Transverse colon (tissue), 4 donors: ENCODE measurements at regions not wholly inside any gene's neighbourhood (a gene's known extent, or its start where the extent isn't known, plus 50 kb on each side); places are given as distances from the start of the nearest gene placed in this dataset.

Experiments used
- DNase-seq: peaks from one replicate; pipeline ENCODE4 v3.0.0-alpha.2; 2019
- H3K27ac ChIP-seq, 4 donors: fragments of 200-600 bp; sonication (generic); 2 replicates each; pipeline ENCODE4 v1.5.1; 2016 to 2018; ENCODE audit warnings: inconsistent platforms in 4 of 4
- H3K27me3 ChIP-seq: fragments of 200-600 bp; sonication (generic); 2 replicates; pipeline ENCODE4 v1.5.1; 2017; ENCODE audit warnings: inconsistent platforms
- H3K36me3 ChIP-seq, 4 donors: fragments of 200-600 bp; sonication (generic); 2 replicates each; pipeline ENCODE4 v1.5.1; 2017 to 2019; ENCODE audit warnings: inconsistent platforms in 4 of 4
- H3K4me1 ChIP-seq, 4 donors: fragments of 200-600 bp; sonication (generic); 2 replicates each; pipeline ENCODE4 v1.5.1; 2017 to 2020; ENCODE audit warnings: inconsistent platforms in 4 of 4
- H3K4me3 ChIP-seq, 4 donors: fragments of 200-600 bp; sonication (generic); 1 replicate in 1 of 4; 2 replicates in 3 of 4; pipeline versions ENCODE4 v1.5.1 to v1.6.1; 2017 to 2019; ENCODE audit warnings: inconsistent platforms in 4 of 4
- H3K9me3 ChIP-seq, 2 donors: fragments of 200-600 bp; sonication (generic); 2 replicates each; pipeline ENCODE4 v1.5.1; 2017 to 2019; ENCODE audit warnings: inconsistent platforms in 2 of 2
- EP300 ChIP-seq: sonication (generic); formaldehyde crosslinking; IDR thresholded peaks from one replicate; pipeline ENCODE4 v1.6.1; 2017; ENCODE audit warnings: antibody characterized with exemption, low read depth
- POLR2A ChIP-seq: fragments of 450-650 bp; IDR thresholded peaks from one replicate; pipeline ENCODE4 v1.6.1; 2016; ENCODE audit warnings: antibody characterized with exemption, mild to moderate bottlenecking, moderate library complexity
- POLR2AphosphoS5 ChIP-seq, 3 donors: sonication (generic); formaldehyde crosslinking; IDR thresholded peaks; one replicate each; pipeline ENCODE4 v1.6.1; 2016; ENCODE audit warnings: antibody characterized with exemption in 3 of 3
- WGBS, 2 donors: methylation state at CpG; one replicate each; pipeline ENCODE4 v1.1.5; 2018; ENCODE audit warnings: low coverage in 1 of 2; 5-methylcytosine and 5-hydroxymethylcytosine counted together
- in situ Hi-C, 4 donors: fragments of 200-750 bp; cut with MboI; loops; one replicate each; pipeline versions ENCODE4 v1.15.0 to v1.15.1; 2017; ENCODE audit warnings: low sequenced_read_pairs in 3 of 4, low pct_ligation_motif_present in 1 of 4, low pct_unique_long_range_greater_than_20kb in 1 of 4
- intact Hi-C: fragments of 100-400 bp; cut with DNase I; formaldehyde crosslinking; loops from one replicate; pipeline ENCODE4 v1.15.1; 2023; ENCODE audit warnings: low total_unique reads
- TF ChIP-seq, protein P1 (sequence below), 5 experiments: fragments of 200-600 bp in 3 of 5; fragments of 450-650 bp in 2 of 5; sonication (generic) in 3 of 5; IDR thresholded peaks; 1 replicate in 2 of 5; 2 replicates in 3 of 5; pipeline ENCODE4 v1.5.1; 2016 to 2017; ENCODE audit warnings: antibody characterized with exemption in 5 of 5, inconsistent platforms in 3 of 5, mild to moderate bottlenecking in 2 of 5, moderate library complexity in 1 of 5

DNA sequence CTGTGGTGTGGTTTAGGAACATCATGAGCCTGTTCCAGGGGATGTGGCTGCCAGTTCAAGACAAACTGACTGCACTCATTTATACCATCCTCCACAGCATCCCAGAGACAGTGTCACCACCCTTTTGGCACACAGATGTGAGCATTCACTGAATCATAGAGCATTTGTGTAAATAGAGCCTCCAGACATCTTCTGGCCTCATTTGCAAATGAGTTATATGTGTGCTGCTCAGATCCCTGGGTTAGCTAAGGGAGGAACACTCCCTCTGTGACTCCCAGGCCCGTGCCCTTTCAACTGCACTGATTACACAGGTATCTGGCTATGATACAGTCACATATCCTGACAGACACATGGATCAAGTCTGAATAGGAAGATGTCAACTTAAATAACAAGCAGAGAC, 351.5 kb upstream of the PLD5 start:
- no peak for DNase-seq
- H3K4me3 ChIP-seq, result no peak overlapping the region
- no peaks in the 10 kb centered on the region for H3K36me3 ChIP-seq
- TF ChIP-seq, protein P1, sequence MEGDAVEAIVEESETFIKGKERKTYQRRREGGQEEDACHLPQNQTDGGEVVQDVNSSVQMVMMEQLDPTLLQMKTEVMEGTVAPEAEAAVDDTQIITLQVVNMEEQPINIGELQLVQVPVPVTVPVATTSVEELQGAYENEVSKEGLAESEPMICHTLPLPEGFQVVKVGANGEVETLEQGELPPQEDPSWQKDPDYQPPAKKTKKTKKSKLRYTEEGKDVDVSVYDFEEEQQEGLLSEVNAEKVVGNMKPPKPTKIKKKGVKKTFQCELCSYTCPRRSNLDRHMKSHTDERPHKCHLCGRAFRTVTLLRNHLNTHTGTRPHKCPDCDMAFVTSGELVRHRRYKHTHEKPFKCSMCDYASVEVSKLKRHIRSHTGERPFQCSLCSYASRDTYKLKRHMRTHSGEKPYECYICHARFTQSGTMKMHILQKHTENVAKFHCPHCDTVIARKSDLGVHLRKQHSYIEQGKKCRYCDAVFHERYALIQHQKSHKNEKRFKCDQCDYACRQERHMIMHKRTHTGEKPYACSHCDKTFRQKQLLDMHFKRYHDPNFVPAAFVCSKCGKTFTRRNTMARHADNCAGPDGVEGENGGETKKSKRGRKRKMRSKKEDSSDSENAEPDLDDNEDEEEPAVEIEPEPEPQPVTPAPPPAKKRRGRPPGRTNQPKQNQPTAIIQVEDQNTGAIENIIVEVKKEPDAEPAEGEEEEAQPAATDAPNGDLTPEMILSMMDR (IDR thresholded peaks at IDR 0.05), result no peak
- TF ChIP-seq POLR2A, result no peak
- TF ChIP-seq EP300, result no peak
- no peak for TF ChIP-seq POLR2AphosphoS5 (IDR thresholded peaks at IDR 0.05)
- no peaks in the 10 kb centered on the region for H3K27me3 ChIP-seq
- no peaks in the 10 kb centered on the region for H3K9me3 ChIP-seq
- WGBS, 2 donors, result 44 to 53% methylated on average over 1 of the region's 1 CpG
- H3K4me1 ChIP-seq, result no peaks in the 10 kb centered on the region
- no peak overlapping the region for H3K27ac ChIP-seq
- intact Hi-C loops, result no loop called here
- in situ Hi-C loops, result no loop called here

DNA sequence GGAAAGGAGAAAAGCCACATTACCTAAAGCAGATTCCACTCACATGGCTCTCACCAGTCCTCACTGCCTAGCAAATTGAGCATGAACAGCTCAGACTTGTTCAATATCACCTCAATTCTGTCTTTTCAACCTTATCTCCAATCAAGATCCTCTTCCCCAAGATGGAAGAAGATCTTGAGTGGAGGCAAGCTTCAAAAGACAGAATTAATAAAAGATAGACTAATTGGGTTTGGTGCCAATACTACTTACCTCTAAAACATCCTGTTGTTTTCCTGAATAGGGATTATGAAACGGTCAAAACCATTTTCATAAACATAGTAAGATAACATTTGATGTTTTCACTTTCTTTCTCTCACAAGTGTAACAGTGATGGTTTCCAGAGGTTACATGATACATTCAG, 349.2 kb upstream of the PLD5 start:
- Histone ChIP-seq H3K36me3 (no peaks in the 10 kb centered on the region), H3K27me3 (no peaks in the 10 kb centered on the region), H3K4me1 (no peaks in the 10 kb centered on the region), H3K4me3 (no peak overlapping the region), H3K9me3 (no peaks in the 10 kb centered on the region), H3K27ac (no peak overlapping the region)
- intact Hi-C loops (no loop called here), in situ Hi-C loops (no loop called here)
- 23 to 45% methylated on average over 1 of the region's 1 CpG for WGBS, 2 donors
- DNase-seq, result no peak
- TF ChIP-seq EP300 (no peak), POLR2AphosphoS5 (IDR thresholded peaks at IDR 0.05) (no peak), POLR2A (no peak)
- TF ChIP-seq, protein P1 (IDR thresholded peaks at IDR 0.05), result no peak

DNA sequence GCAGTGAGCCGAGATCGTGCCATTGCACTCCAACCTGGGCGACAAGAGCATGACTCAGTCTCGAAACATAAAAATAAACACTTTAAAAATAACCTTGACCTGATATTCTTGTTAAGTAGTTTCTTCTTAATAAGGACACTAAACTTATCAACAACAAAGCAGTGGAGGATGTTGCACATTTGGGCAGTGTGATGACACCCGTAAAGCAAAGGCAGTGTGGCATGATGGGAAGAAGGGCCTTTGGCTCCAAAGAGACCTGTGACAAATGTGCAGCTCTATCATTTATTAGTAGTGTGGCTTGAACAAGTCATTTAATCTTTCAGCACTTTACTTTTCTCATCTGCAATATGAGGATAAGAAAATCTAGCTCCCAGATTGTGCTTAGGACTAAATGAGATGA, 348.0 kb upstream of the PLD5 start:
- H3K4me3 ChIP-seq, result no peak overlapping the region
- DNase-seq, result no peak
- H3K36me3 ChIP-seq, result no peaks in the 10 kb centered on the region
- intact Hi-C loops, result no loop called here
- in situ Hi-C loops, result no loop called here
- no peaks in the 10 kb centered on the region for H3K9me3 ChIP-seq
- no peak for TF ChIP-seq POLR2A
- TF ChIP-seq, protein P1 (IDR thresholded peaks at IDR 0.05), result no peak
- TF ChIP-seq POLR2AphosphoS5 (IDR thresholded peaks at IDR 0.05), result no peak
- TF ChIP-seq EP300, result no peak
- H3K27ac ChIP-seq, result no peak overlapping the region
- H3K27me3 ChIP-seq, result no peaks in the 10 kb centered on the region
- WGBS, 2 donors, result 88 to 91% methylated on average over 4 to 5 of the region's 5 CpGs
- no peaks in the 10 kb centered on the region for H3K4me1 ChIP-seq

DNA sequence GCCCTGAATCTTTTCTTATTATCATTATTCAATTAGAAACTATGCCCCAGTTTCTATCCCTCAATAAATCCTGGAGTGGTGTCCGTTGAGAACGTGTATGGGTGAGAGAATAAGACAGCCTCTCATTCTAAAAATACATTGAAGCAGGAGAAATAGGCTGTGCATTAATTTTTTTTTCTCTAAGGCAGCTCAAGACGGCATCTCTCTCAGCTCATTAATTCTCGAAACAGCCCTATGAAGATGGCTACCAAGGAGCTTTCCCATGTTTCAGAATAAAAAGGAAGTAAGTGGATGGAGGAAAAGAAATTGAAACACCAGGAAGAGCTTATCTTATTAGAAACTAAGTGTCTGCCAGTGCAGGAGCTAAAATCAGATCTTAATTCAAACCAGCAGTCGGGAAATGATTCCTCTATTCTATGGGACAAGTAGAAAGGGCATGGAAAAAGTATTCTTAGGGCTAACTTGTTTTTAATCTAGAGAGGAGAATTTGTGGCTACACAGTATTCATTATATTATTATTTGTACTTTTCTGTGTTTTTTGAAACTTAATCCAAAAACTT, 347.1 kb upstream of the PLD5 start:
- Histone ChIP-seq H3K9me3 (no peaks in the 10 kb centered on the region), H3K4me1 (no peaks in the 10 kb centered on the region), H3K36me3 (no peaks in the 10 kb centered on the region), H3K27ac (no peak overlapping the region), H3K4me3 (no peak overlapping the region), H3K27me3 (no peaks in the 10 kb centered on the region)
- TF ChIP-seq, protein P1 (IDR thresholded peaks at IDR 0.05), result no peak
- TF ChIP-seq POLR2A (no peak), EP300 (no peak), POLR2AphosphoS5 (IDR thresholded peaks at IDR 0.05) (no peak)
- DNase-seq, result no peak
- in situ Hi-C loops, result no loop called here
- intact Hi-C loops, result no loop called here
- whole genome bisulfite sequencing, 2 donors, result 72 to 75% methylated on average over 5 of the region's 5 CpGs
